Brain microvascular endothelial cell (primary cell): ENCODE measurements at regions not wholly inside any gene's neighbourhood (a gene's known extent, or its start where the extent isn't known, plus 50 kb on each side); places are given as distances from the start of the nearest gene placed in this dataset.

ENCODE experiments used
- DNase-seq: peaks from one replicate; pipeline ENCODE4 v3.0.0-alpha.2; 2020
- H3K27ac ChIP-seq: fragments of 250-450 bp; sonication (Bioruptor Pico); 2 replicates; pipeline ENCODE4 v1.5.1; 2020; ENCODE audit warnings: mild to moderate bottlenecking, moderate library complexity
- H3K27me3 ChIP-seq: fragments of 250-450 bp; sonication (Bioruptor Pico); replicated peaks from 2 replicates; pipeline ENCODE4 v1.5.1; 2020; ENCODE audit warnings: mild to moderate bottlenecking
- H3K36me3 ChIP-seq: fragments of 250-450 bp; sonication (Bioruptor Pico); replicated peaks from 2 replicates; pipeline ENCODE4 v1.5.1; 2020; ENCODE audit warnings: mild to moderate bottlenecking
- H3K4me3 ChIP-seq: 2 replicates; pipeline ENCODE4 v1.5.1; 2011; ENCODE audit warnings: low read depth, mild to moderate bottlenecking, control low read depth, low read length, moderate library complexity
- in situ Hi-C: cut with HindIII; loops from 2 replicates; pipeline ENCODE4 v1.10.0; 2017; ENCODE audit warnings: low sequenced_read_pairs, low pct_ligation_motif_present
- TF ChIP-seq, protein P1 (sequence below): IDR thresholded peaks from 2 replicates; pipeline ENCODE4 v1.5.1; 2011; ENCODE audit warnings: low read depth, mild to moderate bottlenecking, moderate library complexity, low read length, control low read depth, inconsistent platforms; ENCODE audit errors: missing control alignments

DNA sequence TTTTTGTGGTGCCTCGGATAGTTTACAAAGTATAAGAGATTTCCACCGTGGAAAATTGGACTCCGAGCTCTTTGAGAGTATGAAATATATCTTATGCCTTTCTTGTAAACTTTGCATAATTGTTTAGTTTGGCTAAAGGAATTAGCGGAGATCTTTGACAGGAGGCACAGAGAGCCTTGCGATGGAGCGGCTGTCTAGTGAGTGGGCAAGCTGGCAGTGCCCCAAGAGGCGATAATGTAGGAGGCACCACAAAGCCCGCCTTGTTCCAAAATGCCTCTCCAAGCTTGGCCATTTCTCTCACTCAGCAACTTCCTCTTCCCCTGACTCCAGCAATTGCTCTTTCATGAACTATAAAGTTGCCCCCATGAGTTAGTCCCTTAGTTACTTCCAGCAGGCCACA lies 270.1 kb upstream of the PRICKLE1 start:
- no peaks in the 10 kb centered on the region for H3K27me3 ChIP-seq
- TF ChIP-seq, protein P1, sequence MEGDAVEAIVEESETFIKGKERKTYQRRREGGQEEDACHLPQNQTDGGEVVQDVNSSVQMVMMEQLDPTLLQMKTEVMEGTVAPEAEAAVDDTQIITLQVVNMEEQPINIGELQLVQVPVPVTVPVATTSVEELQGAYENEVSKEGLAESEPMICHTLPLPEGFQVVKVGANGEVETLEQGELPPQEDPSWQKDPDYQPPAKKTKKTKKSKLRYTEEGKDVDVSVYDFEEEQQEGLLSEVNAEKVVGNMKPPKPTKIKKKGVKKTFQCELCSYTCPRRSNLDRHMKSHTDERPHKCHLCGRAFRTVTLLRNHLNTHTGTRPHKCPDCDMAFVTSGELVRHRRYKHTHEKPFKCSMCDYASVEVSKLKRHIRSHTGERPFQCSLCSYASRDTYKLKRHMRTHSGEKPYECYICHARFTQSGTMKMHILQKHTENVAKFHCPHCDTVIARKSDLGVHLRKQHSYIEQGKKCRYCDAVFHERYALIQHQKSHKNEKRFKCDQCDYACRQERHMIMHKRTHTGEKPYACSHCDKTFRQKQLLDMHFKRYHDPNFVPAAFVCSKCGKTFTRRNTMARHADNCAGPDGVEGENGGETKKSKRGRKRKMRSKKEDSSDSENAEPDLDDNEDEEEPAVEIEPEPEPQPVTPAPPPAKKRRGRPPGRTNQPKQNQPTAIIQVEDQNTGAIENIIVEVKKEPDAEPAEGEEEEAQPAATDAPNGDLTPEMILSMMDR, result no peak
- no peaks in the 10 kb centered on the region for H3K36me3 ChIP-seq
- DNase-seq, result no peak
- H3K27ac ChIP-seq, result no peak overlapping the region
- in situ Hi-C loops, result no loop called here
- H3K4me3 ChIP-seq, result no peak overlapping the region

DNA sequence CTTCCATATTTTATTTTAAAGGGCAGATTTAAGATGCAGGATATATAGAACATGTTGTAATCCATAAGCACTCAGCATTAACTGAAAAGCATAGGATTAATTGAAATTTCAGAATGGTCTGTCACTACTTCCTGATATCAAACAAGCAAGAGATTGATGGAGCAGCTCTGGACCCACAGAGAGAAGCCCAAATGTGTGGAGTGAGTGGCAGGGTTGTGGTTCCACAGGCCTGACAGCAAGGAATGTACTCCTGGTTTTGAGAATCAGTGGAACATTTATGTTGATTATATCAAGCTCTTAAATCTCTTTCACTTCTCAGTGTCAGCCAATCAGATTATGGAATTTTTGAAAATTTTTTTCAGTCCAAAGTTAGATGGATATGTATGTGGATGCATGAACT lies 267.6 kb upstream of the PRICKLE1 start:
- H3K36me3 ChIP-seq, result no peaks in the 10 kb centered on the region
- in situ Hi-C loops, result no loop called here
- H3K27ac ChIP-seq, result no peak overlapping the region
- no peak for DNase-seq
- TF ChIP-seq, protein P1, result no peak
- no peaks in the 10 kb centered on the region for H3K27me3 ChIP-seq
- H3K4me3 ChIP-seq, result no peak overlapping the region

DNA sequence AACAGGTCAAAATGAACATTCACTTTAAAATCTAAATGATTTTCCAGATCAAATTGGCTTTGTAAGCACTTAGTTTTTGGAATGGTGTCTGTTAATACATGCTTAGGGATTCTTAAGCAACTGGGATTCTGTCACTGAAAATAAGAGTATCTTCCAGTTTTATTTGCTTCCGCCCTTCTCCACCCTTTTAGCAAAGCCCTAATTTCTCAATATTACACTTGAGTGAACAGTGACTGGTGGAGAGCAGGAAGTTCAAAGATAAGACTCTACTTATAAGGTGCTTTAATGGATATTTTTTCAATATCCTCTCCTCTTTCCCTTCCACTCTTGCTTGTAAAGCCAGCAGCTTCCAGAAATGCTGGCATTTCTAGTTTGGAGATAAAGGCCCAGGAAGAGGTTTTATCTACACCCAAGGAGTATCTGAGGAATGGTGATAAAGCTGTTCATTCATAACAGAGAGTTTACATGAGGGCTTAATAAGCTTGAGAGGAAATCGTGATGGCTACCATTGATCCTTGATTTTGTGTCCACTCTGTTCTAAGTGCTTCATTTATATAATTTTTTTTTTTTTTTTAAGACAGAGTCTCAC lies 265.9 kb upstream of the PRICKLE1 start:
- no peak overlapping the region for H3K27ac ChIP-seq
- no peaks in the 10 kb centered on the region for H3K36me3 ChIP-seq
- no peaks in the 10 kb centered on the region for H3K27me3 ChIP-seq
- H3K4me3 ChIP-seq, result no peak overlapping the region
- DNase-seq, result no peak
- TF ChIP-seq, protein P1, result no peak
- in situ Hi-C loops, result no loop called here

DNA sequence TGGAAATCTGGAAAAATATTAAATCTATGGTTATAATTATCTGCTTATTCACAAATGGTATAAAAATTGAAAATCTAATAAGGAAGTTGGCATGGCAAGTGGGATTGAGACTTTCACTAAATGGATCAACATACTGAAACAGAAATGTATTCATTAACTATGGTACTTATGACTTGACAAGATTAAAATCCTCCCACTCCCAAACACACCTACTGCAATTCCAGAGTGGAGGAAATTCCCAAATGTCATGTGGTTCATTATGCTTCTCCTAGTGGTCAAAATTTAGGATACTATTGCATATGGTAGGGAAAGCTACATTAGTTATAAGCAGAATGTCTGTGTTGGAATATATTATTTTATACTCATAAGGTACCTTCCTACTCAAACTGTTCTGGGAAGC lies 265.3 kb upstream of the PRICKLE1 start:
- in situ Hi-C loops, result no loop called here
- TF ChIP-seq, protein P1, result no peak

DNA sequence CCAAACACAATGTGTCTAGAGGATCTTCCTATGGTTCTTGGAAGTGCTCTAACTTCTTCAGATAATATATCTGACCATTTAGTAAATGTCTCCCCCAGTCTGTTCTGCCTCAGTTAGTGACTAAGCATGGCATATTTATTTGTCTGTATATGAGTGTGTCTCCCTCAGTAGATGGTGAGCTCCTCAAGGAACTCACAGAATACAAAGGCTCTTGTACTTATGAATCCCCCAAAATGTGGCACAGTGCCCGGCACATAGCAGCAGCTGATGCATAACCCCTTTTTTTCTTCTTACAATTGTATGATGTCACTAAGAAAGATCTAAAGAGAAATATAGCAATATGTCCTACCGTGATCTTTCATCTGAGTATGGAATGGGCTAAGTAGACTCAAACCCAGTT lies 264.7 kb upstream of the PRICKLE1 start:
- in situ Hi-C loops, result no loop called here
- H3K27ac ChIP-seq, result no peak overlapping the region
- no peak overlapping the region for H3K4me3 ChIP-seq
- no peaks in the 10 kb centered on the region for H3K36me3 ChIP-seq
- TF ChIP-seq, protein P1, result no peak
- DNase-seq, result no peak
- H3K27me3 ChIP-seq, result no peaks in the 10 kb centered on the region

More for the DNA sequence above, 265.3 kb upstream of the PRICKLE1 start:
- Histone ChIP-seq H3K27me3 (no peaks in the 10 kb centered on the region), H3K27ac (no peak overlapping the region), H3K36me3 (no peaks in the 10 kb centered on the region), H3K4me3 (no peak overlapping the region)
- no peak for DNase-seq
